GDM1 (cell line): ENCODE measurements at regions not wholly inside any gene's neighbourhood (a gene's known extent, or its start where the extent isn't known, plus 50 kb on each side); places are given as distances from the start of the nearest gene placed in this dataset.

ENCODE experiments used
- DNase-seq: peaks from one replicate; lab custom pipeline; 2025; lab: John Stamatoyannopoulos, UW

DNA sequence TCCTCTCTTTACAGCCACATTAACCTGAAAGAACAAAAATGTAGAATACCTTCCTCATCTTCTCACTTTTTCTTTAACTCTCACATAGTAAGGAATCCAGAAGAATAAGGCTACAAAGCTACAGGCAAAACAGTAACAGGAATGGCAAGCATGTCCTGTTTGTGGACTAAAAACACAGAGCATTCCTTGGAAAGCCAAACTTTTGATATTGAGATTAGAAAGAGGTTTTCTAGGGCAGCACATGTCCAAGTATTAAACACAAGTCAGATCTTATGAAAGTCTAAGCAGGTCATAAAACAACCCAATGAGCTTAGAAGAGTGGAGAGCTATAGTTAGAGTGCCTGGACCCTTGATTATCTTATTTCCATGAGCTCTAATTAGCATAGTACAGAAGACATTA lies 58.2 kb upstream of the FAM9C start:
- no peak for DNase-seq

GRCh38 chrX:13101441-13102139 lies 57.2 kb upstream of the FAM9C start:
- no peak for DNase-seq

GRCh38 chrX:13099121-13099520 lies 54.7 kb upstream of the FAM9C start:
- DNase-seq = no peak

GRCh38 chrX:13096728-13097127 lies 52.3 kb upstream of the FAM9C start:
- DNase-seq = no peak

GRCh38 chrX:13094828-13095341 lies 50.5 kb upstream of the FAM9C start:
- DNase-seq = no peak

- no peak for DNase-seq
Measured at GRCh38 chrX:13094374-13094773, 50.0 kb upstream of the FAM9C start.
